Stromal cell of bone marrow (primary cell): ENCODE measurements at regions not wholly inside any gene's neighbourhood (a gene's known extent, or its start where the extent isn't known, plus 50 kb on each side); places are given as distances from the start of the nearest gene placed in this dataset.
A peak's percentile ranks its signal among the peaks of the same experiment; 100 is the strongest.
"Not testable (repeated sequence)": the region's sequence is repeated elsewhere in the genome, so short reads cannot be mapped to it uniquely, and the experiment has no call there.

Experiments used
- DNase-seq: peaks from one replicate; pipeline ENCODE4 v3.0.0-alpha.2; 2012; ENCODE audit warnings: low read depth

- DNase-seq, result no peak
Measured at GRCh38 chr15:50857763-50858162, 50.7 kb upstream of the AP4E1 start.

- DNase-seq, result no peak
Measured at GRCh38 chr15:50854601-50855490, 53.6 kb upstream of the AP4E1 start.

GRCh38 chr15:50850003-50850402 lies 58.5 kb upstream of the AP4E1 start:
- no peak for DNase-seq

GRCh38 chr15:50848349-50848748 lies 60.1 kb upstream of the AP4E1 start:
- no peak for DNase-seq

GRCh38 chr15:50845181-50845580 lies 63.3 kb upstream of the AP4E1 start:
- not testable (repeated sequence) for DNase-seq

GRCh38 chr15:50840520-50840919 lies 68.0 kb upstream of the AP4E1 start:
- no peak for DNase-seq

- DNase-seq, result no peak
Measured at GRCh38 chr15:50837256-50837770, 71.2 kb upstream of the AP4E1 start.

- no peak for DNase-seq
Measured at GRCh38 chr15:50830477-50831354, 65.2 kb upstream of the SPPL2A start.

GRCh38 chr15:50828610-50829206 lies 63.2 kb upstream of the SPPL2A start:
- peak; percentile 94 for DNase-seq

GRCh38 chr15:50825946-50826345 lies 60.4 kb upstream of the SPPL2A start:
- no peak for DNase-seq

GRCh38 chr15:50824514-50824913 lies 59.0 kb upstream of the SPPL2A start:
- DNase-seq, result no peak

GRCh38 chr15:50823281-50823680 lies 57.8 kb upstream of the SPPL2A start:
- DNase-seq, result no peak

- no peak for DNase-seq
Measured at GRCh38 chr15:50821476-50821875, 56.0 kb upstream of the SPPL2A start.

GRCh38 chr15:50820808-50821382 lies 55.4 kb upstream of the SPPL2A start:
- DNase-seq, result no peak

- no peak for DNase-seq
Measured at GRCh38 chr15:50819344-50819743, 53.8 kb upstream of the SPPL2A start.

- DNase-seq, result no peak
Measured at GRCh38 chr15:50815958-50816590, 50.6 kb upstream of the SPPL2A start.
